ENCODE measurements at regions not wholly inside any gene's neighbourhood (a gene's known extent, or its start where the extent isn't known, plus 50 kb on each side); places are given as distances from the start of the nearest gene placed in this dataset.

GRCh38 chr6:91099479-91099878 lies 512.6 kb upstream of the MAP3K7 start:
- no peak for TF ChIP-seq CTCF (conservative IDR thresholded peaks at IDR 0.05; ENCODE audit: low read length)
- no peak for DNase-seq (ENCODE audit: low read depth)
- no peak overlapping the region for H3K4me3 ChIP-seq (ENCODE audit: low read length)

GRCh38 chr6:91098006-91098405 lies 511.1 kb upstream of the MAP3K7 start:
- TF ChIP-seq CTCF (conservative IDR thresholded peaks at IDR 0.05; ENCODE audit: low read length), result no peak
- no peak for DNase-seq (ENCODE audit: low read depth)
- no peak overlapping the region for H3K4me3 ChIP-seq (ENCODE audit: low read length)

- DNase-seq (ENCODE audit: low read depth), result no peak
- no peak for TF ChIP-seq CTCF (conservative IDR thresholded peaks at IDR 0.05; ENCODE audit: low read length)
- H3K4me3 ChIP-seq (ENCODE audit: low read length), result no peak overlapping the region
Observed at GRCh38 chr6:91097364-91097763, 510.5 kb upstream of the MAP3K7 start.

DNA sequence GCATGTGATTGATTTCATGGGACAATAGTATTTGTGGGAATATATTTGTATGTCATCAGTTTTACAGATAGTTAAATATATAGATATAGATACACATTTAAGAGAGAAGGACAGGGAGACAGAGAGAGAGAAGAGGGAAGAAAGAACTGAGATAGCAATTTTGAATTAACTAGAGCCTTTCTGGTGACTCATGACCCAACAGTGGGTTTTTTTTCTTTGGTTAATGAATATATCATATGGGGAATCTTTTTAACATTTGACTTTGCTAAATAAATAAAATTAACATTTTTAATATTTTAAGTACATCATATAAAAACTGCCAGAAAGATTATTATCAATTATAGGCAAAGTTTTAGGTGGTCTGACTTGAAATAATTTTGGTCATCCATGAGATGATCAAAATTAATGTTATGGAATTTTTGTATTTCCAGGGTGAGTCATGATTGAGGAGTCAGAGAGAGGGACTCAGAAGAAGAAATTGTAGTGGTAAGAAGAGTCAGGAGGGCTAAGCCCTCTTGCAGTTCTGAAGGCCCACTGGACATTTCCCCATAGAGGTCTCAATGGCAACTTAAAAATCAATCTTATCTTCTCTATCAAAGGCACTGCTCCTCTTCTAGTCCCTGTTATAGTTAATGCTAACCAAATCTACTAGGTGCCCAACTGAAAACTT lies 508.1 kb upstream of the MAP3K7 start:
- TF ChIP-seq CTCF (conservative IDR thresholded peaks at IDR 0.05; ENCODE audit: low read length), result no peak
- DNase-seq (ENCODE audit: low read depth), result no peak

DNA sequence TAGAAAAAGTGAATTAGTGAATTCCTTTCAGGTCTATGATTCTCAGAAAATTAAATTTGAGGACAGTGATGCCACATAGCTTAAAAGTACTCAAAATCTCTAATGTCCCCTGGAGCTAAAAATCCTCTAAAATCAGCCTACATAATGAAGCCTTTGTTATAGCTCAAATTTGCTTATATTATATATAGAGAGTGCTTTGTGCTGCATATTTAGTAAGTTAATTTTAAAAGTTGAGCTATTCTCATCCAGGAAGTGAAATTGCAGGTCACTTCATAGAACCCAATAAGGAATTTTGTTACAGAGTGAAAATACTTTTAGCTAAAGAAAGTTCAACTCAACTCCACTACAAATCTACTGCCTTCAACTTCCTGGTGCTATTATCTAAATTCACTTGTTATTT lies 507.5 kb upstream of the MAP3K7 start:
- no peak for DNase-seq (ENCODE audit: low read depth)
- H3K4me3 ChIP-seq (ENCODE audit: low read length), result no peak overlapping the region
- no peak for TF ChIP-seq CTCF (conservative IDR thresholded peaks at IDR 0.05; ENCODE audit: low read length)

More for the DNA sequence above, 508.1 kb upstream of the MAP3K7 start:
- no peak overlapping the region for H3K4me3 ChIP-seq (ENCODE audit: low read length)

GRCh38 chr6:91088976-91089375 lies 502.1 kb upstream of the MAP3K7 start:
- DNase-seq (ENCODE audit: low read depth), result no peak
- H3K4me3 ChIP-seq (ENCODE audit: low read length), result no peak overlapping the region
- TF ChIP-seq CTCF (conservative IDR thresholded peaks at IDR 0.05; ENCODE audit: low read length), result no peak

- no peak for DNase-seq (ENCODE audit: low read depth)
- no peak for TF ChIP-seq CTCF (conservative IDR thresholded peaks at IDR 0.05; ENCODE audit: low read length)
- H3K4me3 ChIP-seq (ENCODE audit: low read length), result no peak overlapping the region
Observed at GRCh38 chr6:91088515-91088914, 501.6 kb upstream of the MAP3K7 start.
